ENCODE measurements at regions not wholly inside any gene's neighbourhood (a gene's known extent, or its start where the extent isn't known, plus 50 kb on each side); places are given as distances from the start of the nearest gene placed in this dataset.
A peak's percentile ranks its signal among the peaks of the same experiment; 100 is the strongest.

- no peak overlapping the region for H2AFZ ChIP-seq (ENCODE audit: low read length)
- no peak overlapping the region for H2AK5ac ChIP-seq (ENCODE audit: low read depth, low read length)
- no peak overlapping the region for H3K4me2 ChIP-seq (ENCODE audit: insufficient read depth, low read length, poor library complexity, severe bottlenecking)
- H2BK15ac ChIP-seq (ENCODE audit: low read length): no peak overlapping the region
- H4K91ac ChIP-seq (ENCODE audit: low read depth, low read length, poor library complexity): no peak overlapping the region
- H2BK12ac ChIP-seq (ENCODE audit: low read length): no peak overlapping the region
- H2BK5ac ChIP-seq (ENCODE audit: low read length): no peak overlapping the region
- H3K27ac ChIP-seq (replicated peaks; ENCODE audit: low read length): no peak overlapping the region
- no peak overlapping the region for H4K8ac ChIP-seq (ENCODE audit: low read depth, low read length)
- no peak overlapping the region for H3K18ac ChIP-seq (ENCODE audit: low read length)
- peaks cover 0 to 8% of the 10 kb centered on the region in 2 donors for H3K4me1 ChIP-seq (ENCODE audit: control insufficient read depth in 2 of 2, insufficient read depth in 1 of 2, low read depth in 1 of 2, low read length in 2 of 2)
- H3K4ac ChIP-seq (ENCODE audit: low read length): no peak overlapping the region
- no peaks in the 10 kb centered on the region for H3K79me1 ChIP-seq (ENCODE audit: low read depth, low read length)
- WGBS, 2 donors (ENCODE audit: extremely low coverage in 2 of 2, insufficient read length in 2 of 2, insufficient replicate concordance in 1 of 2): no CpG with 5 or more reads among the region's 6 CpGs
- H3K23ac ChIP-seq (ENCODE audit: low read depth, low read length, poor library complexity): no peak overlapping the region
- H3K27me3 ChIP-seq (ENCODE audit: control insufficient read depth in 3 of 3, insufficient read depth in 3 of 3, low read depth in 1 of 3, low read length in 3 of 3): peaks cover 0 to 4% (median 0%) of the 10 kb centered on the region in 3 experiments
- H3K14ac ChIP-seq (ENCODE audit: low read length): no peak overlapping the region
- H2BK120ac ChIP-seq (ENCODE audit: low read depth, low read length): no peak overlapping the region
- no peak for DNase-seq (ENCODE audit: low spot score)
- H3K9ac ChIP-seq (ENCODE audit: low read depth, low read length, poor library complexity): no peak overlapping the region
- H3K9me3 ChIP-seq (replicated peaks in 1 of 2; ENCODE audit: control insufficient read depth in 2 of 2, insufficient read depth in 1 of 2, low read depth in 1 of 2, low read length in 2 of 2): peaks cover 0 to 1% of the 10 kb centered on the region in 2 donors
- H3K36me3 ChIP-seq (replicated peaks in 1 of 2; ENCODE audit: control insufficient read depth in 2 of 2, insufficient read depth in 2 of 2, low read length in 2 of 2): no peaks in the 10 kb centered on the region
- H3K4me3 ChIP-seq (ENCODE audit: low read length in 2 of 2): no peak overlapping the region
These were observed 306.6 kb downstream of the BUD13 start for GRCh38 chr11:116466191-116466590.

DNA sequence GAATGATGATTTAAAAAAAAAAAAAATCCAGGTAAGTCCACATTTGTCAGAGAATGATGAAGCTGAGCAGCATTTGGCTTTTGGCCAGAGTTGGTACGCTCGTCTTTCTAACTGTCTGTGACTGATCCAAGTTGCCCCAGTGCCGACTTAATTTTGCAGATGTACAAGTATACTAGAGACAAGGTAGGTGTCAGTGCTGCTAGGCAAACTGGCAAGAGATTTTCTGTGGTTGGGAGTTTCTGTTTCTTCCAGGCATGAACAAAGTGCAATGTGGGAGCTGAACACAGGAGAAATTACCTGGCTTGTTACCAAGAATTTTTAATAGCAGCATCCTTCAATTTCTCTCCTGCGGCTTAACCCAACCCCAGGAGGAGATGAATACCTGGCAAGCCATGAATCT lies 307.7 kb downstream of the BUD13 start:
- peaks cover 0 to 1% of the 10 kb centered on the region in 2 donors for H3K9me3 ChIP-seq (replicated peaks in 1 of 2; ENCODE audit: control insufficient read depth in 2 of 2, insufficient read depth in 1 of 2, low read depth in 1 of 2, low read length in 2 of 2)
- DNase-seq (ENCODE audit: low spot score): no peak
- H3K4ac ChIP-seq (ENCODE audit: low read length): no peak overlapping the region
- no peak overlapping the region for H3K14ac ChIP-seq (ENCODE audit: low read length)
- no peak overlapping the region for H2BK15ac ChIP-seq (ENCODE audit: low read length)
- no peak overlapping the region for H3K4me2 ChIP-seq (ENCODE audit: insufficient read depth, low read length, poor library complexity, severe bottlenecking)
- no peak overlapping the region for H2BK120ac ChIP-seq (ENCODE audit: low read depth, low read length)
- no peaks in the 10 kb centered on the region for H3K36me3 ChIP-seq (replicated peaks in 1 of 2; ENCODE audit: control insufficient read depth in 2 of 2, insufficient read depth in 2 of 2, low read length in 2 of 2)
- H4K91ac ChIP-seq (ENCODE audit: low read depth, low read length, poor library complexity): no peak overlapping the region
- peaks cover 0 to 4% (median 0%) of the 10 kb centered on the region in 3 experiments for H3K27me3 ChIP-seq (ENCODE audit: control insufficient read depth in 3 of 3, insufficient read depth in 3 of 3, low read depth in 1 of 3, low read length in 3 of 3)
- H2BK5ac ChIP-seq (ENCODE audit: low read length): no peak overlapping the region
- no peak overlapping the region for H2AK5ac ChIP-seq (ENCODE audit: low read depth, low read length)
- H3K4me3 ChIP-seq (ENCODE audit: low read length in 2 of 2): no peak overlapping the region
- H4K8ac ChIP-seq (ENCODE audit: low read depth, low read length): no peak overlapping the region
- no peak overlapping the region for H2BK12ac ChIP-seq (ENCODE audit: low read length)
- no peak overlapping the region for H3K18ac ChIP-seq (ENCODE audit: low read length)
- peaks cover 0 to 8% of the 10 kb centered on the region in 2 donors for H3K4me1 ChIP-seq (ENCODE audit: control insufficient read depth in 2 of 2, insufficient read depth in 1 of 2, low read depth in 1 of 2, low read length in 2 of 2)
- H3K23ac ChIP-seq (ENCODE audit: low read depth, low read length, poor library complexity): no peak overlapping the region
- no peak overlapping the region for H3K9ac ChIP-seq (ENCODE audit: low read depth, low read length, poor library complexity)
- H3K27ac ChIP-seq (replicated peaks; ENCODE audit: low read length): no peak overlapping the region
- H2AFZ ChIP-seq (ENCODE audit: low read length): no peak overlapping the region
- H3K79me1 ChIP-seq (ENCODE audit: low read depth, low read length): no peaks in the 10 kb centered on the region
- no CpG with 5 or more reads among the region's 4 CpGs for WGBS, 2 donors (ENCODE audit: extremely low coverage in 2 of 2, insufficient read length in 2 of 2, insufficient replicate concordance in 1 of 2)

GRCh38 chr11:116461789-116462188 lies 311.0 kb downstream of the BUD13 start:
- WGBS, 2 donors (ENCODE audit: extremely low coverage in 2 of 2, insufficient read length in 2 of 2, insufficient replicate concordance in 1 of 2): no CpG with 5 or more reads among the region's 2 CpGs
- no peak overlapping the region for H3K4ac ChIP-seq (ENCODE audit: low read length)

DNA sequence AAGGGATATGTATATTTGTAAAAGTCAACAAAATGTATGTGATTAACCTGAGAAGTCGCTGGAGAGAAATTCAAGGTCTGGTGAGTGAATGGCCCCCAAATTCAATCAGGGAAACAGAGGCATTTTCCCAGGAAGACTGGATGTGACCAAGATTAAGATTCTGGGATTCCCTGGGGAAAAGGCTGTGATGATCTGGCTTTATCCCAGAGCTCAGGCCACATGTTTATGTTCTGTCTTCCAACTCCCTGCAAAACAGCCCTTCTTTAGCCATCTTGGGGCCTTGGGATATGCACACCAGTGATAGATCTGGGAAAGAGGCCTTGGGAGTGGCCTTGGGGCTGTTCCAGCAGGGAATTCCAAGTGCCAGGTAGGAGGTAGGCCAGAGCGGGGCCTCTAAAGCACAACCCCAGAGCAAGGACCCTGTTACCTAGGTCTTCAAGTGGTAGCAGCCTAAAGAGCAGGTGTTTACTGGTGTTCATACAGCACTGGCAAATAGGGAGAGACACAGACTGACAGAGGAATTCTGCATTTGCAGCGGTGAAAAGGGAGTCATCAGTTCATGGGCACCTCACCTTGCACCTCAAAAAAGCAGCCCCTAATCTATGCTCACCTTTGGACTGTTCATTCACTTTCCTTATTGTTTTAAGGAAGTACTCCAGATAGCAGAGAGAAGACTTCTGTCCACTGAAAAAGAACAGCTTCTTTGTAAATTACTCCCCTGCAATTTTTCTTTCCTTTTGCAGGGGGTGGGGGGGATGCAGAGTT lies 312.4 kb downstream of the BUD13 start:
- Histone ChIP-seq H3K36me3 (replicated peaks in 1 of 2; ENCODE audit: control insufficient read depth in 2 of 2, insufficient read depth in 2 of 2, low read length in 2 of 2) (no peaks in the 10 kb centered on the region), H3K27me3 (ENCODE audit: control insufficient read depth in 3 of 3, insufficient read depth in 3 of 3, low read depth in 1 of 3, low read length in 3 of 3) (peaks cover 0 to 4% (median 0%) of the 10 kb centered on the region in 3 experiments), H2BK12ac (ENCODE audit: low read length) (no peak overlapping the region), H2BK5ac (ENCODE audit: low read length) (no peak overlapping the region), H3K14ac (ENCODE audit: low read length) (no peak overlapping the region), H3K9ac (ENCODE audit: low read depth, low read length, poor library complexity) (no peak overlapping the region), H3K4me2 (ENCODE audit: insufficient read depth, low read length, poor library complexity, severe bottlenecking) (no peak overlapping the region), H2BK120ac (ENCODE audit: low read depth, low read length) (no peak overlapping the region), H3K4ac (ENCODE audit: low read length) (no peak overlapping the region), H3K9me3 (replicated peaks in 1 of 2; ENCODE audit: control insufficient read depth in 2 of 2, insufficient read depth in 1 of 2, low read depth in 1 of 2, low read length in 2 of 2) (peaks cover 0 to 1% of the 10 kb centered on the region in 2 donors), H3K79me1 (ENCODE audit: low read depth, low read length) (no peaks in the 10 kb centered on the region), H3K4me1 (ENCODE audit: control insufficient read depth in 2 of 2, insufficient read depth in 1 of 2, low read depth in 1 of 2, low read length in 2 of 2) (peaks cover 4 to 21% of the 10 kb centered on the region in 2 donors), H2BK15ac (ENCODE audit: low read length) (peak overlapping the region; percentile 41), H4K8ac (ENCODE audit: low read depth, low read length) (no peak overlapping the region), H2AFZ (ENCODE audit: low read length) (no peak overlapping the region), H3K23ac (ENCODE audit: low read depth, low read length, poor library complexity) (no peak overlapping the region), H3K27ac (replicated peaks; ENCODE audit: low read length) (no peak overlapping the region), H3K4me3 (ENCODE audit: low read length in 2 of 2) (no peak overlapping the region), H3K18ac (ENCODE audit: low read length) (no peak overlapping the region), H4K91ac (ENCODE audit: low read depth, low read length, poor library complexity) (no peak overlapping the region), H2AK5ac (ENCODE audit: low read depth, low read length) (no peak overlapping the region)
- WGBS, 2 donors (ENCODE audit: extremely low coverage in 2 of 2, insufficient read length in 2 of 2, insufficient replicate concordance in 1 of 2): no CpG with 5 or more reads among the region's 3 CpGs
- DNase-seq (ENCODE audit: low spot score): no peak

More at GRCh38 chr11:116461789-116462188, 311.0 kb downstream of the BUD13 start:
- Histone ChIP-seq H3K27me3 (ENCODE audit: control insufficient read depth in 3 of 3, insufficient read depth in 3 of 3, low read depth in 1 of 3, low read length in 3 of 3) (peaks cover 0 to 4% (median 0%) of the 10 kb centered on the region in 3 experiments), H3K36me3 (replicated peaks in 1 of 2; ENCODE audit: control insufficient read depth in 2 of 2, insufficient read depth in 2 of 2, low read length in 2 of 2) (no peaks in the 10 kb centered on the region), H3K14ac (ENCODE audit: low read length) (peak overlapping the region; percentile 6), H3K9me3 (replicated peaks in 1 of 2; ENCODE audit: control insufficient read depth in 2 of 2, insufficient read depth in 1 of 2, low read depth in 1 of 2, low read length in 2 of 2) (peaks cover 0 to 1% of the 10 kb centered on the region in 2 donors), H4K91ac (ENCODE audit: low read depth, low read length, poor library complexity) (no peak overlapping the region), H3K27ac (replicated peaks; ENCODE audit: low read length) (no peak overlapping the region), H3K18ac (ENCODE audit: low read length) (peak overlapping the region; percentile 11), H2BK12ac (ENCODE audit: low read length) (no peak overlapping the region), H3K4me3 (ENCODE audit: low read length in 2 of 2) (no peak overlapping the region), H3K4me1 (ENCODE audit: control insufficient read depth in 2 of 2, insufficient read depth in 1 of 2, low read depth in 1 of 2, low read length in 2 of 2) (peaks cover 4 to 21% of the 10 kb centered on the region in 2 donors), H3K4me2 (ENCODE audit: insufficient read depth, low read length, poor library complexity, severe bottlenecking) (no peak overlapping the region), H2BK5ac (ENCODE audit: low read length) (no peak overlapping the region), H2BK120ac (ENCODE audit: low read depth, low read length) (no peak overlapping the region), H2AFZ (ENCODE audit: low read length) (no peak overlapping the region), H3K9ac (ENCODE audit: low read depth, low read length, poor library complexity) (no peak overlapping the region), H3K79me1 (ENCODE audit: low read depth, low read length) (no peaks in the 10 kb centered on the region), H2BK15ac (ENCODE audit: low read length) (peak overlapping the region; percentile 50), H4K8ac (ENCODE audit: low read depth, low read length) (no peak overlapping the region), H2AK5ac (ENCODE audit: low read depth, low read length) (no peak overlapping the region), H3K23ac (ENCODE audit: low read depth, low read length, poor library complexity) (no peak overlapping the region)
- no peak for DNase-seq (ENCODE audit: low spot score)

Measured in neuronal stem cell (in vitro differentiated cells).